NCI-H345 treated with DMSO at 0.1 percent for 48 hours (cell line): ENCODE measurements at regions not wholly inside any gene's neighbourhood (a gene's known extent, or its start where the extent isn't known, plus 50 kb on each side); places are given as distances from the start of the nearest gene placed in this dataset.

Experiments used
- DNase-seq: peaks from one replicate; lab custom pipeline; 2025; ENCODE audit not compliant: unreplicated experiment; lab: John Stamatoyannopoulos, UW

GRCh38 chr1:116819081-116819480, 64.9 kb downstream of the CD2 start:
- no peak for DNase-seq

- DNase-seq, result peak; percentile 86
Measured at GRCh38 chr1:116820369-116820768, 66.1 kb downstream of the CD2 start.

GRCh38 chr1:116821763-116822162, 67.5 kb downstream of the CD2 start:
- no peak for DNase-seq

- no peak for DNase-seq
Measured at GRCh38 chr1:116824631-116825206, 70.5 kb downstream of the CD2 start.

GRCh38 chr1:116825207-116825719, 71.0 kb downstream of the CD2 start:
- DNase-seq, result no peak

- DNase-seq, result peak; percentile 23
Measured at GRCh38 chr1:116825720-116826438, 71.6 kb downstream of the CD2 start.

GRCh38 chr1:116826818-116827606, 72.8 kb downstream of the CD2 start:
- DNase-seq, result no peak

- no peak for DNase-seq
Measured at GRCh38 chr1:116827607-116828105, 73.4 kb downstream of the CD2 start.

- DNase-seq, result no peak
Measured at GRCh38 chr1:116832308-116832931, 77.3 kb upstream of the PTGFRN start.

- no peak for DNase-seq
Measured at GRCh38 chr1:116832932-116833578, 76.7 kb upstream of the PTGFRN start.

- peak; percentile 22 for DNase-seq
Measured at GRCh38 chr1:116833718-116834117, 76.0 kb upstream of the PTGFRN start.

- DNase-seq, result no peak
Measured at GRCh38 chr1:116834595-116834994, 75.1 kb upstream of the PTGFRN start.

GRCh38 chr1:116835161-116835560, 74.6 kb upstream of the PTGFRN start:
- DNase-seq, result no peak

- DNase-seq, result no peak
Measured at GRCh38 chr1:116836099-116836498, 73.6 kb upstream of the PTGFRN start.

GRCh38 chr1:116841569-116842344, 68.0 kb upstream of the PTGFRN start:
- DNase-seq, result no peak

- DNase-seq, result no peak
Measured at GRCh38 chr1:116842654-116843053, 67.1 kb upstream of the PTGFRN start.

- DNase-seq, result no peak
Measured at GRCh38 chr1:116844775-116845174, 64.9 kb upstream of the PTGFRN start.

- DNase-seq, result no peak
Measured at GRCh38 chr1:116847190-116847589, 62.5 kb upstream of the PTGFRN start.

GRCh38 chr1:116847688-116848531, 61.8 kb upstream of the PTGFRN start:
- no peak for DNase-seq
